ENCODE measurements at regions not wholly inside any gene's neighbourhood (a gene's known extent, or its start where the extent isn't known, plus 50 kb on each side); places are given as distances from the start of the nearest gene placed in this dataset.
"Not testable (repeated sequence)": the region's sequence is repeated elsewhere in the genome, so short reads cannot be mapped to it uniquely, and the experiment has no call there.

DNA sequence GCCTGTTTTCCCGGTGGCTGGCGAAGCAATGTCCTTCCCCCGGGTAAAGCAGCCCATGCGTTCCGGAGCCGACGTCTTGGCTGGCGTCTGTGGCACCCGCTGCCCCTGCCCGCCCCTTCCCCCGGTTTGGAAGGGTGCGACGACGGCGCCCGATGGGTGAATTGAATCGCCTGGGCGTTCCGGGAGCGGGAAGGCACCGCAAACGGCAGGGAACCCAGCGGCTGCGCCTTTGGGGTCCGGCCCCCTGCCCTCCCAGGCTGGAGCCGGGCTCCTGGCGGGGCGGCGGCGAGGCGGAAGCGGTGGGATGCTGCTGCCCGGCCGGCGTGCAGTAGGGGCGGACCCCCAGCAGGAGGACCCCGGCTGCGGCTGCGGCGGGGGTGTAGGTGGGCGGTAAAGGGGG lies 123.6 kb upstream of the RHOU start:
- not testable (repeated sequence) for DNase-seq (ENCODE audit: low read depth in 2 of 2)

DNA sequence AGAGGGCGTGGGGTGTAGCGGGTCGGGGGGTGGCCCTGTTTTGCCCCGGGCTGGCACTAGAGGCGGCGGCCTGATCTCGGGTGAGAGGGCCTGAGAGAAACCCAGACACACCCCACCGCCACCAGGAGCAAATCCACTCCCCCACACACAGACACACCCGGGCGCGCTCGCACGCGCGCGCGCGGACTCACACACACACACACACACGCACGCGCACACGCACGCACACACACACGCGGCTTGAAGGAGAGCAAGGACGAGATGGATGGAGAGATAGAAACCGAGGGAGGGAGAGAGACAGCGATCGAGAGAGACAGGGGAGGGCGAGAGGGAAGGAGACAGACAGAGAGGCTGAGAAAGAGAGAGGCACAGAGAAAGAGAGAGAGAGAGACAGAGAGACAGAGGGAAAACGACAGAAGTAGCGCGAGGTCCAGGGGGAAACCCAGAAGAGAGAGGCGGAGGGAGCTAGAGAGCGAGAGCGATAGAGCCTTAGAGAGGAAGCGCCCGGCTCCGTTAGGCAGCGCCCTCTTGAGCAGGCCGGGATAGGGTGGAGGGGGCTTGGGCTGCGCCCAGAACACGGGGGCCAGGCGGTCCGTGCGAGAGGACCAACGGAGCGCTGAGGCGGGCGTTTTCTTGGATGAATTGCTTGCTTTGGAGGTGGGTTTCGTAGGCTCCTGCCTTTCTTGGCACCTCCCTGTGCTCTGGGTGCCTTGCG lies 113.1 kb upstream of the RHOU start:
- not testable (repeated sequence) for DNase-seq (ENCODE audit: low read depth in 2 of 2)

DNA sequence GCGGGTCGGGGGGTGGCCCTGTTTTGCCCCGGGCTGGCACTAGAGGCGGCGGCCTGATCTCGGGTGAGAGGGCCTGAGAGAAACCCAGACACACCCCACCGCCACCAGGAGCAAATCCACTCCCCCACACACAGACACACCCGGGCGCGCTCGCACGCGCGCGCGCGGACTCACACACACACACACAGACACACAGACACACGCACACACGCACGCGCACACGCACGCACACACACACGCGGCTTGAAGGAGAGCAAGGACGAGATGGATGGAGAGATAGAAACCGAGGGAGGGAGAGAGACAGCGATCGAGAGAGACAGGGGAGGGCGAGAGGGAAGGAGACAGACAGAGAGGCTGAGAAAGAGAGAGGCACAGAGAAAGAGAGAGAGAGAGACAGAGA lies 108.8 kb upstream of the RHOU start:
- DNase-seq (ENCODE audit: low read depth in 2 of 2): not testable (repeated sequence)

- DNase-seq (ENCODE audit: low read depth in 2 of 2): not testable (repeated sequence)
Measured at GRCh38 chr1:228632858-228633257, 102.4 kb upstream of the RHOU start.

DNA sequence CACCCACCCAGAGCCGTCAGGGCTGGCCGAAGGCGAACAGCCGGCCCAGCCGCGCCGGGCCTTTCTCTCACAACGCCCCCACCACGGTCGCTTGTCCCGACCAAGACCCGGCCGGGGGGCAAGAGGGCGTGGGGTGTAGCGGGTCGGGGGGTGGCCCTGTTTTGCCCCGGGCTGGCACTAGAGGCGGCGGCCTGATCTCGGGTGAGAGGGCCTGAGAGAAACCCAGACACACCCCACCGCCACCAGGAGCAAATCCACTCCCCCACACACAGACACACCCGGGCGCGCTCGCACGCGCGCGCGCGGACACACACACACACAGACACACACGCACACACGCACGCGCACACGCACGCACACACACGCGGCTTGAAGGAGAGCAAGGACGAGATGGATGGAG lies 100.0 kb upstream of the RHOU start:
- DNase-seq (ENCODE audit: low read depth in 2 of 2): peak in 1 of 2 donors; percentile 25

DNA sequence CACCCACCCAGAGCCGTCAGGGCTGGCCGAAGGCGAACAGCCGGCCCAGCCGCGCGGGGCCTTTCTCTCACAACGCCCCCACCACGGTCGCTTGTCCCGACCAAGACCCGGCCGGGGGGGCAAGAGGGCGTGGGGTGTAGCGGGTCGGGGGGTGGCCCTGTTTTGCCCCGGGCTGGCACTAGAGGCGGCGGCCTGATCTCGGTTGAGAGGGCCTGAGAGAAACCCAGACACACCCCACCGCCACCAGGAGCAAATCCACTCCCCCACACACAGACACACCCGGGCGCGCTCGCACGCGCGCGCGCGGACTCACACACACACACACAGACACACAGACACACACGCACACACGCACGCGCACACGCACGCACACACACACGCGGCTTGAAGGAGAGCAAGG lies 97.8 kb upstream of the RHOU start:
- not testable (repeated sequence) for DNase-seq (ENCODE audit: low read depth in 2 of 2)

- DNase-seq (ENCODE audit: low read depth in 2 of 2): peak in 1 of 2 donors; percentile 28
Measured at GRCh38 chr1:228646717-228647522, 88.4 kb upstream of the RHOU start.

DNA sequence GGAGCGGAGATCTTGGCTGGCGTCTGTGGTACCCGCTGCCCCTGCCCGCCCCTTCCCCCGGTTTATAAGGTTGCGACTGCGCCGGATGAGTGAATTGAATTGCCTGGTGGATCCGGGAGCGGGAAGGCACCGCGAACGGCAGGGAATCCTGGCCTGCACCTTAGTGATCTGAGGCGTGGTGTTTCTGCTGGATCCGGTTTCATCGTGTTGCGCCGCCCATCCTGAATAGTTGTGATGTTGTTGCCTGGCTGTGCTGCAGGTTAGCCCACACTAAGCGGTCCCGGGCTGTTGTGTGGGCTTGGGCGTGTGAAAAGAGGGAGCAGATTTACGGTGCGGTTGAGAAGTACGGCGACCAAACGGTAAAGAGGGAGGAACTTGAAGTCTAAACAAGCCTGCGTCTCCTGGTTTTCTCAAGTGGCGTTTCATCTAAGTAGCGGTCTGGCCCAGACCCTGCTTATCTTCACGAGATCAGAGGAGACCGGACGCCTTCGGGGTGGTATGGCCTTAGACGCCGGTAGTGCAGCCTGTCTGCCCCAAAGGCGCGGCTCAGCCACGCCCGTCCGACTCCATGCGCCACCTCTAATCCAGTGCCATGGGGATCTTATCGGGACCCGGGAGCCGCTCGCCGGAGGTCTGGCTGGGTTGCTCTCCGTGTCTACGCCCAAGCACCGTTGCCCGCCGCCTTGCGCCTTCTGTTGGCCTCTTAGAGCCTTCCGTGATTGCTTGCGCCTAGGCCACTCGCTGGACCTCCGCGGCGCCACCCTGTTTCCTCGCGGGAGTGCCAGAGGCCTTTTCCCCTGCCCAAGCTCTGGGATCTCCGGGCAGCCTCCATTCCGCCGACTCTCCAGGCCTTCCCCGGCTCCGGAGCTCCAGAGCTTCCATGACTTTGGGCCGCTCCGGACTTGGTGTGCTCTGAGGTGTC lies 87.5 kb upstream of the RHOU start:
- DNase-seq (ENCODE audit: low read depth in 2 of 2): peak in 1 of 2 donors; percentile 49

DNA sequence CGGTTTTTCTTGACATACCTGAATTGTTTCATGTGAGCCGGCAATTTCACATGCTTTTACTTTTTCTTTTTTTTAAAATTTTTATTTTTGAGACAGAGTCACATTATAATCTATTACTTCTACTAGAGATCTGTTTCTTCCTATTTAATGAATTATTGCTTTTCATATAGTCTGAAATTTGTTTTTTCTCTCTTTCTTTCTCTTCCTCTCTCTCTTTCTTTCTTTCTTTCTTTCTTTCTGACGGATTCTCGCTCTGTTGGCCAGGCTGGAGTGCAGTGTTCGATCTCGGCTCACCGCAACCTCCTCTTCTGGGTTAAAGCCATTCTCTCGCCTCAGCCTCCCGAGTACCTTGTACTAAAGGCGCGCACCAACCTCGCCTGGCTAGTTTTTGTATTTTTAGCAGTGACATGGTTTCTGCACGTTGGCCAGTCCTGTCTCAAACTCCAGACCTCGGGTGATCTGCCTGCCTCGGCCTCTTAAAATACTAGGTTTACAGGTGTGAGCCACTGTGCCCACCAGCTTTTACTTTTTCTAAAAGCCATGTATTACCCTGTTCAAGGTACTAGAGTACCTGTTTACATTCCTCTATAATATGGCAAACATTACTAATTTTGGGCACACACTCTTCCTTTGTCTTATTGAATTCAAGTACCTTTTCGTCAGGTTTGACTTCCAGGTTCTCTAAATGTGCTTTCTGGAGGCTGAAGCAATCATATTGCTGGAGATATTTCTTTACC lies 86.5 kb upstream of the RHOU start:
- no peak for DNase-seq (ENCODE audit: low read depth in 2 of 2)

DNA sequence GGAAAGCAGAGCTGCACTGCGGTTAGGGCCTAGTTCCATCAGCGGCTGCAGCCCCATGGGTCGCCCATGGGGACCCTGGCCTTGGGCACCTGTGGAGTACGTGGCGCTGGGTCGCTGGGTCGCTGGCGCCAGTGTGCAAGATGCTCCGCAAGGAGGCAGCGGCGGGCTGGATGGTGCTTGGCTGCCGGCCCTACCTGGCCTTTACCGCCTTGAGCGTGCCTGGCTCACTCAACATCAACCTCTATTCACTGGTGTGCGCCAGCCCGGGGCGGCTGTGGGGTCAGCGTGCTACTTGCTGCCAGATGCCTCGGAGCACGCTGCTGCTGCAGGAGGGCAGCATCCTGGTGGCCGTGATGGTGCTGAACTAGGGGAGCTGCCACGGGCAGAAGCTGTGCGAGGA lies 85.1 kb upstream of the RHOU start:
- no peak for DNase-seq (ENCODE audit: low read depth in 2 of 2)

- DNase-seq (ENCODE audit: low read depth in 2 of 2): no peak
Measured at GRCh38 chr1:228650946-228651345, 84.3 kb upstream of the RHOU start.

DNA sequence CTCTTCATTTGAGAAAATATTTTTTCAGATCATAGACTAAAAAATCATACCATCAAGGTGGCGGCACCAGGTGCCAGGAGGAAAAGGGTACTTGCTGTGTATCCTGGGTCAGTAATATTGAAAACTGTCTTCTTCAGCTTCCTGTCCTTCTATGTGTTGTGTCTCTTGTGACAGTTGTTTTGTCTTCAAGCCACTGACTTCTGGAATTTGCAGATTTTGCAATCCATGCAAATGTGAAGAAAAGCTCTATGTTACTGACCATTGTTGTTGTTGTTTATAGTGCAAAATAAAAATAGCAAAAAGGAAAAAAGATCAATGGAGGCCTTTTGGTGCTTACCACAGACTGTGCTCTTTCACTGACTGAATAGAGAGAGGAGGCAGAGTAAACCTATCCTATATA lies 83.2 kb upstream of the RHOU start:
- DNase-seq (ENCODE audit: low read depth in 2 of 2): no peak

DNA sequence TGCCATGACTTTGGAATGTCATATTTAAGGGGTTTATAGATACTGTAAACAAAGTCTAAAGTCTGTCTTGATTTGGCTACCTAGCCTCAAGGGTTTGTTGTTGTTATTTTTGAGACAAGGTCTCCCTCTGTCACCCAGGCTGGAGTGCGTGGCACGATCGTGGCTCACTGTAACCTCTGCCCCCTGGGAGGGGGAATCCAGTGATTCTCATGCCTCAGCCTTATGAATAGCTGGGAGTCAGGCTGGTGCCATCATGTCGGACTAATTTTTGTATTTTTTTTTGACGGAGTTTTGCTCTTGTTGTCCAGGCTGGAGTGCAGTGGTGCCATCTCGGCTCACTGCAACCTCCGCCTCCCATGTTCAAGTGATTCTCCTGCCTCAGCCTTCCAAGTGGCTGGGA lies 82.2 kb upstream of the RHOU start:
- DNase-seq (ENCODE audit: low read depth in 2 of 2): not testable (repeated sequence)

DNA sequence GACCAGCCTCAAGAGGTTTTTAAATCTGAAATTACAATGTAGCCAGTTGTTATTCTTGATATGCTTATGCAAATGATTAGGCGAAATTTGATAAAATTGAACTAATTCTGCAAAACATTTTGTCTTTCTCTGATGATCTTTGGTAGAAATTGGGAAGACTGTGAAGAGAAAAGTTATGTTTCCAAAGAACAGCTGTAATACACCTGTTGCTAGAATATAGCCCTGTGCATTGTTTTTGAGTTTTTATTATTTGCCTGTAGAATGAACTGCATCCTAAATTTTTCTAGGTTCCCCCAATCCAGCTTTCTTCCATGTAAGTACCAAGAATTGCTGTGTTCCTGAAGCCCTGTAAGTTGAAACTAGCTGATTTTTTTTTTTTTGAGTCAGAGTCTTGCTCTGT lies 81.5 kb upstream of the RHOU start:
- DNase-seq (ENCODE audit: low read depth in 2 of 2): no peak

GRCh38 chr1:228655796-228656394 lies 79.4 kb upstream of the RHOU start:
- no peak for DNase-seq (ENCODE audit: low read depth in 2 of 2)

GRCh38 chr1:228662007-228662689 lies 73.1 kb upstream of the RHOU start:
- DNase-seq (ENCODE audit: low read depth in 2 of 2): not testable (repeated sequence)

DNA sequence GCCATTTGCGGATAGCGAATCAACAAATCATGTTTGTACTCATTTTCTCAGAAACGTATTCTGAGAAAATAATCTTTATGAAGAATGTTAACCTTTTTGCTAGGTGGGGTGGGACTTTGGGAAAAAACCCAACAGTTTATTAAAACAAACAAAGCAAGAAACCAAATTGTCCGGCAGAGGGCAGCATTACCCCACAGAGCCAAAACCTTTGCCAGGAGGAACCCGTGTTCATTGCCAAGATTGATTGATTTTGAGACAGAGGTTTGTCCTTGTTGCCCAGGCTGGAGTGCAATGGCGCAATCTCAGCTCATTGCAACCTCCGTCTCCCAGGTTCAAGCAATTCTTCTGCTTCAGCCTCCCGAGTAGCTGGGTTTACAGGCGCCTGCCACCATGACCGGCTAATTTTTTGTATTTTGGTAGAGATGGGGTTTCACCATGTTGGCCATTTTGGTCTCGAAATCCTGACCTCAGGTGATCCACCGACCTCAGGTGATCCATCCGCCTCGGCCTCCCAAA lies 70.8 kb upstream of the RHOU start:
- DNase-seq (ENCODE audit: low read depth in 2 of 2): peak; percentile 54 to 67

DNA sequence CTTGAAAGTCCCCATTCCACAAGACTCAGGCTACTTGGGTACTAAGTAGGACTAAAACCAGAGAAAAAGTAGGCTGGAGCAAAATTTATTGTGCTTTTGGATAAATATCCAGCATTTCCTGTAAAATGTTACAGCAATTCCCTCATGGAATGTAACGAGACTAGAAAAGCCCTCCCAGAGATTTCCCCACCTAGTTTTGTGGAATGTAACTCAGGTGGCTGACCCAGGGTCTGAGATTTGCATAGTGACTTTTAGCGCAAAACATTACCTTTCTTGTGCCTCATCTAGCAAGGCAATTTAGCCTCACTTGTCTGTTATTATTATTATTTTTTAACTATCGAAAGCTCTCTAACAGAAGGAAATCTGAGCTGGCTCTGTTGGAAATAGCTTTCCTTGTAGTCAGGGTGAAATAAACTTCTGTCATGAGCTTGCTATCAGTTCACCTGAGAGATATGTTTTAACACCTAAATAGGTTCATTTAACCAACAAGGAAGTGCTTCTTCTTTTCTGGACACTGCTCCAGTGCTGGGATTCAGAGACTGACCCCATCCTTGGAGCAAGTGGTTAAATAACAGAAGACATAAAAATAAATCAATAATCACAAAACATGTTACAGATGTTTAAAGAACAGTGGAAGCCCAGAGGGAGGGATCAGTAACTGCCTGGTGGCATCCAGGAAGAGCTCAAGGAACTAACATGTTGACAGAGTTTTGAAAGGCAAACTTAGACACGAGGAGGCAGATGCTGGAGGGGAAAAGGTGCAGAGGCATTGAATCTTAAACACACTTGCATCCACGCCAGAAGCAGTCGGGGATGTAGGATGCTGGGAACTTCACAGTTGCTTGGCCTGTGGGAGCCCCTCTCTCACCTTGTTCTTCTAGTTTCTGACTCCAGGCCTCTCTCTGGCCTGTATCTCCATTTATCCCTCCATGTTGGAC lies 68.3 kb upstream of the RHOU start:
- no peak for DNase-seq (ENCODE audit: low read depth in 2 of 2)

All from dermis microvascular lymphatic vessel endothelial cell (primary cell).